Choroid plexus epithelial cell (primary cell): ENCODE measurements at regions not wholly inside any gene's neighbourhood (a gene's known extent, or its start where the extent isn't known, plus 50 kb on each side); places are given as distances from the start of the nearest gene placed in this dataset.

Experiments used
- DNase-seq: peaks from one replicate; pipeline ENCODE4 v3.0.0-alpha.2; 2010; ENCODE audit warnings: low read depth
- H3K4me3 ChIP-seq: 2 replicates; pipeline ENCODE4 v1.5.1; 2011; ENCODE audit warnings: low read depth, mild to moderate bottlenecking, control low read depth, low read length, moderate library complexity
- TF ChIP-seq, protein P1 (sequence below): conservative IDR thresholded peaks from 2 replicates; pipeline ENCODE4 v1.5.1; 2011; ENCODE audit warnings: low read depth, mild to moderate bottlenecking, control low read depth, inconsistent platforms, low read length, moderate library complexity

DNA sequence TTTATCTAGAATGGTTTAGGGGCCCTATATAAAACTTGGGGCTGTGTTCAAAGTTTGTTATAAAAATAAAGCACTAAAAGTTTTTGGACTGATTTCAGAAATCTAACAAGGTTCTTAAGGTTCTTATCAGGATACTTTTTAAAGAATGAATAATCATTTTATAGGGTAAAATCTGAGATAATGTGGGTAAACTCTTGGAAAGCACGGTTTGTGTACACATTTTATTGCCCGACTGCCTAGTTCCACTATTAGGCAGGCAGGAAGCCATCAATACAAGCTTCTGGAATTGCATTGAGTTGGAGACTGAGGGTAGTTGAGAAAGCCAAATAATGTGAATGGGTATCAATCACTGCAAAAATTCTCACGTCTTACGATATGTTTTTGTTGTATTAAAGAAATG is 331.0 kb upstream of the PITX2 start:
- DNase-seq = no peak
- TF ChIP-seq, protein P1, sequence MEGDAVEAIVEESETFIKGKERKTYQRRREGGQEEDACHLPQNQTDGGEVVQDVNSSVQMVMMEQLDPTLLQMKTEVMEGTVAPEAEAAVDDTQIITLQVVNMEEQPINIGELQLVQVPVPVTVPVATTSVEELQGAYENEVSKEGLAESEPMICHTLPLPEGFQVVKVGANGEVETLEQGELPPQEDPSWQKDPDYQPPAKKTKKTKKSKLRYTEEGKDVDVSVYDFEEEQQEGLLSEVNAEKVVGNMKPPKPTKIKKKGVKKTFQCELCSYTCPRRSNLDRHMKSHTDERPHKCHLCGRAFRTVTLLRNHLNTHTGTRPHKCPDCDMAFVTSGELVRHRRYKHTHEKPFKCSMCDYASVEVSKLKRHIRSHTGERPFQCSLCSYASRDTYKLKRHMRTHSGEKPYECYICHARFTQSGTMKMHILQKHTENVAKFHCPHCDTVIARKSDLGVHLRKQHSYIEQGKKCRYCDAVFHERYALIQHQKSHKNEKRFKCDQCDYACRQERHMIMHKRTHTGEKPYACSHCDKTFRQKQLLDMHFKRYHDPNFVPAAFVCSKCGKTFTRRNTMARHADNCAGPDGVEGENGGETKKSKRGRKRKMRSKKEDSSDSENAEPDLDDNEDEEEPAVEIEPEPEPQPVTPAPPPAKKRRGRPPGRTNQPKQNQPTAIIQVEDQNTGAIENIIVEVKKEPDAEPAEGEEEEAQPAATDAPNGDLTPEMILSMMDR = no peak

GRCh38 chr4:110955748-110956147 is 332.9 kb upstream of the PITX2 start:
- TF ChIP-seq, protein P1 = no peak
- no peak overlapping the region for H3K4me3 ChIP-seq
- DNase-seq = no peak

More for the DNA sequence above, 331.0 kb upstream of the PITX2 start:
- H3K4me3 ChIP-seq = no peak overlapping the region

GRCh38 chr4:110959041-110959643 is 336.3 kb upstream of the PITX2 start:
- no peak overlapping the region for H3K4me3 ChIP-seq
- peak; percentile 8 for DNase-seq
- TF ChIP-seq, protein P1 = peak; percentile 20

GRCh38 chr4:110961066-110961465 is 338.2 kb upstream of the PITX2 start:
- no peak overlapping the region for H3K4me3 ChIP-seq
- TF ChIP-seq, protein P1 = no peak
- DNase-seq = no peak

DNA sequence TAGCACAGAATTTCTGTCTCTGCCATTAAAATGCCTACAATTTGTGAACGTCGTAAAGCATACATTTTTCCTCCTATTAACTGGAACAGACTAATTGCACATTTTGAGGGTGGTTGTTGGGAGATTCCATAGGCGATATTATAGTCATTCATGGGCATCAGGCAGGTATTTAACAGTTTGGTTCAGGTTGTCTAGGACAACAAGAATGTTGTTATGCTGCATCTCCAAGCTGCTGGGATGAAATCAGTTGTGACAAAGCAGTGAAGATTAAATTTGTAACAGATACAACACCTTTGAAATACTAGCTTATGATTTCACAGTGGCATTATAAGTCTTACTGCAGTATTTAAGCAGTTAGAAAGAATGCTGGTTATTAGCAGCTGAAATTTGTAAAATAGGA is 339.7 kb upstream of the PITX2 start:
- DNase-seq = no peak
- TF ChIP-seq, protein P1 = no peak
- no peak overlapping the region for H3K4me3 ChIP-seq

DNA sequence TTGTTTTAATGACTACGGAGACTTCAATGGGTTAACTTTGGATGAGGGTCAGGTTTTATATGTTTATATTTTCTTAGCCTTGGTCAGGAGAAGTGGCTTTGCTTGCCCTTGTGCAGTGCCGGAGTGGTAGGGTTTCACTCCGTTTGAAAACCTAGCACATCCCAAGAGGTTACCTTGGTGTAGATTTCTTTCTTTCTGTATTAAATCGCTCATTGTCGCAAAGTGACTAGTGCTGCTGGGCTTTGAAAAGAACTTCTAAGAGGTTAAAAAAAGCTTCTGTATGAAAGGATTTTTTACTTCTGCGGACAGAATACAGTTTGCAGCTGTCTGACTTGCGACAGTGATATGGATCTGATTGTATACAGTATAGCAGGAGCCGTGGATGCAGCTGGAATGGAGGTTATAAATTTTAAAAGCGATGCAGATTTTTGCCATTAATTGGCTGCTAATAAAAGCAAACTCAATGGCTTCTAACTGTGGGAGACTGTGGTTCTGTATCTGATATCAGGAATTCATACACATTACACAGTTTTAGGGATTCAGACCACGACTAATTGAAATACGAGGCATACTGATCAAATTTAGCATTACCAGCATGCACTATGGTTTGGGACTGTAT is 340.9 kb upstream of the PITX2 start:
- no peak for DNase-seq
- H3K4me3 ChIP-seq = no peak overlapping the region
- TF ChIP-seq, protein P1 = no peak

DNA sequence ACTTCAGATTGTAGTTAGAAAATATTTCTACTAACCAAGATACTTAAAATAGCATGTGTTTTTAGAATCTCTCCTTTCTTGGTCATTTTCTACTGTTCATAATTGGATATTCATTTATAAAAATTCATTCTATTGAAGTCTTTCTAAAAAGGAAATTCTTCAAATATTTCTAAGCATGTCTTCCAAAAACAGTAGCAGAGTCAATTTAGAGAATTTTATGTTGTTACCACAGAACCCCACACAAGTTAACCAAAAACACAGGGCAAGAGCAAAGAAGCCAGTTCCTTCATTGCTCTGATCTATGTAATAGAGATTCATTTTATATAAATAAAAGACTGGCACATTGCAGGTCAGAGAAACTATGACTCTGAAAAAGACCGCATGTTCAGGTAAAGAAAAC is 345.1 kb upstream of the PITX2 start:
- TF ChIP-seq, protein P1 = no peak
- DNase-seq = no peak
- no peak overlapping the region for H3K4me3 ChIP-seq
